ENCODE measurements at regions not wholly inside any gene's neighbourhood (a gene's known extent, or its start where the extent isn't known, plus 50 kb on each side); places are given as distances from the start of the nearest gene placed in this dataset.
A peak's percentile ranks its signal among the peaks of the same experiment; 100 is the strongest.

GRCh38 chr13:39904959-39905358 is 249.5 kb downstream of the COG6 start:
- Histone ChIP-seq H3K9me3 (no peaks in the 10 kb centered on the region), H3K4me3 (no peak overlapping the region), H3K27me3 (no peaks in the 10 kb centered on the region), H3K27ac (no peak overlapping the region), H3K36me3 (ENCODE audit: low read depth, missing control alignments) (no peaks in the 10 kb centered on the region), H3K4me1 (no peaks in the 10 kb centered on the region)
- intact Hi-C loops (cut with DNase I; ENCODE audit: low total_unique reads): no loop called here
- no peak for DNase-seq
- TF ChIP-seq CTCF (IDR thresholded peaks at IDR 0.05): no peak
- no peak for TF ChIP-seq POLR2A (IDR thresholded peaks at IDR 0.05)
- WGBS, 2 donors: 95 to 100% methylated on average over 2 of the region's 2 CpGs

- WGBS, 2 donors: 91 to 94% methylated on average over 3 of the region's 3 CpGs
- Histone ChIP-seq H3K9me3 (no peaks in the 10 kb centered on the region), H3K36me3 (ENCODE audit: low read depth, missing control alignments) (no peaks in the 10 kb centered on the region), H3K27me3 (no peaks in the 10 kb centered on the region), H3K27ac (no peak overlapping the region), H3K4me1 (no peaks in the 10 kb centered on the region), H3K4me3 (no peak overlapping the region)
- no peak for DNase-seq
- intact Hi-C loops (cut with DNase I; ENCODE audit: low total_unique reads): no loop called here
- TF ChIP-seq CTCF (IDR thresholded peaks at IDR 0.05) (no peak), POLR2A (IDR thresholded peaks at IDR 0.05) (no peak)
These were observed 254.2 kb downstream of the COG6 start for GRCh38 chr13:39909634-39910033.

GRCh38 chr13:39910041-39910440 is 254.6 kb downstream of the COG6 start:
- H3K27ac ChIP-seq: no peak overlapping the region
- WGBS, 2 donors: 83 to 87% methylated on average over 1 of the region's 1 CpG
- H3K4me3 ChIP-seq: no peak overlapping the region
- no peak for TF ChIP-seq CTCF (IDR thresholded peaks at IDR 0.05)
- no peak for TF ChIP-seq POLR2A (IDR thresholded peaks at IDR 0.05)
- no peaks in the 10 kb centered on the region for H3K4me1 ChIP-seq
- H3K9me3 ChIP-seq: no peaks in the 10 kb centered on the region
- intact Hi-C loops (cut with DNase I; ENCODE audit: low total_unique reads): no loop called here
- H3K27me3 ChIP-seq: no peaks in the 10 kb centered on the region
- DNase-seq: no peak
- H3K36me3 ChIP-seq (ENCODE audit: low read depth, missing control alignments): no peaks in the 10 kb centered on the region

- H3K27ac ChIP-seq: no peak overlapping the region
- H3K9me3 ChIP-seq: no peaks in the 10 kb centered on the region
- intact Hi-C loops (cut with DNase I; ENCODE audit: low total_unique reads): no loop called here
- TF ChIP-seq CTCF (IDR thresholded peaks at IDR 0.05): no peak
- no peak for TF ChIP-seq POLR2A (IDR thresholded peaks at IDR 0.05)
- no peak for DNase-seq
- H3K4me1 ChIP-seq: no peaks in the 10 kb centered on the region
- no peak overlapping the region for H3K4me3 ChIP-seq
- no peaks in the 10 kb centered on the region for H3K27me3 ChIP-seq
- no peaks in the 10 kb centered on the region for H3K36me3 ChIP-seq (ENCODE audit: low read depth, missing control alignments)
These were observed 255.4 kb downstream of the COG6 start for GRCh38 chr13:39910833-39911232.

- H3K4me1 ChIP-seq: no peaks in the 10 kb centered on the region
- no peaks in the 10 kb centered on the region for H3K27me3 ChIP-seq
- intact Hi-C loops (cut with DNase I; ENCODE audit: low total_unique reads): no loop called here
- TF ChIP-seq CTCF (IDR thresholded peaks at IDR 0.05) (no peak), POLR2A (IDR thresholded peaks at IDR 0.05) (no peak)
- no peak overlapping the region for H3K4me3 ChIP-seq
- peak overlapping the region in 1 of 2 donors; percentile 20 for H3K27ac ChIP-seq
- WGBS, 2 donors: 89 to 91% methylated on average over 4 of the region's 4 CpGs
- DNase-seq: no peak
- H3K36me3 ChIP-seq (ENCODE audit: low read depth, missing control alignments): no peaks in the 10 kb centered on the region
- no peaks in the 10 kb centered on the region for H3K9me3 ChIP-seq
These were observed 257.9 kb downstream of the COG6 start for GRCh38 chr13:39913339-39913738.
